Liver (tissue), 3 donors: ENCODE measurements at regions not wholly inside any gene's neighbourhood (a gene's known extent, or its start where the extent isn't known, plus 50 kb on each side); places are given as distances from the start of the nearest gene placed in this dataset.

Experiments
- RAD21 ChIP-seq, 2 donors: IDR thresholded peaks; 2 replicates each; pipeline ENCODE4 v1.6.1; 2016; ENCODE audit warnings: antibody characterized with exemption in 2 of 2, mild to moderate bottlenecking in 2 of 2
- TF ChIP-seq, protein P1 (sequence below): fragments of 150-350 bp; IDR thresholded peaks from 2 replicates; pipeline ENCODE4 v1.5.1; 2017; ENCODE audit warnings: improper control_type of control experiment, low read depth, low read length; ENCODE audit not compliant: missing input control
- donor health status: healthy.
- donor health status: healthy.

DNA sequence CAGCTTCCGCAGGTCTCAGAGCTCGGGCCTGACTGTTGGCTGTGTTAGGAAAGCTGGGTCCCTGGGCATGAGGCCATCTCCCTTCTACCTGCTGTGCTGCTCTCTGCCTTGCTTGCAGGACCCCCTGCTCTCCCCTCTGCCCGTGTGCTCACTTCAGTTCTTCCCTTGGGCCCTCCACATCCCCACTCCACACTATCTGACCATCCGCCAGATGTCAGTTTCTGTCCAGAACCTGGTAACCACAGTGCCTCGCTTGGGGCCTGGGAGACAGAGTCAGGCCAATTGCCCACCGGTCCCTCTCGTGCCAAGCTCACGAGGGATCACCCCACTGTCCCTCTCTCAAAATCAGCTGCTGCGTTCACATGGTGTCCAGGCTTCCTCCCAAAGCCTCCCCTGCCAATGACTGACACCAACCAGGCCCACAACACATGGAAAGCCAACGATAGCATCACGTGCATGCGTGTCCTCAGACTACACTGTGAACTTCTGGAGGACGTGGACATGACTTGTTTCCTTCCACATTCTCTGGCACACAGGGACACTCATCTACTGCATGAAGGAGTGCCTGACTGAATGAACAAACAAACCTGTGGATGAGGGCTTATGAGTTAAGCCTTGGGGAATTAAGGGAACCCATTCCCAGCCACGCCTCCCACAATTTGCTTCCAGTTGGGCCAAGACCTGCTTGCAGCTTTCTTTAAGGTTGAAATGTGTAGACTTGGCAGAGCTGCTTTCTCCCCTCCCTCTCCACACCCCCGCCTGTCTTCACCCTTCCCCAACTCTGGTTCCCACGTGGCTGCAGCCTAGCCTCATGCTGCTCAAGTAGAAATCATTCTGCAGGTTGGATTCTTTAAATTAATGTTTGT is 72.5 kb upstream of the ZNF423 start:
- TF ChIP-seq, protein P1, sequence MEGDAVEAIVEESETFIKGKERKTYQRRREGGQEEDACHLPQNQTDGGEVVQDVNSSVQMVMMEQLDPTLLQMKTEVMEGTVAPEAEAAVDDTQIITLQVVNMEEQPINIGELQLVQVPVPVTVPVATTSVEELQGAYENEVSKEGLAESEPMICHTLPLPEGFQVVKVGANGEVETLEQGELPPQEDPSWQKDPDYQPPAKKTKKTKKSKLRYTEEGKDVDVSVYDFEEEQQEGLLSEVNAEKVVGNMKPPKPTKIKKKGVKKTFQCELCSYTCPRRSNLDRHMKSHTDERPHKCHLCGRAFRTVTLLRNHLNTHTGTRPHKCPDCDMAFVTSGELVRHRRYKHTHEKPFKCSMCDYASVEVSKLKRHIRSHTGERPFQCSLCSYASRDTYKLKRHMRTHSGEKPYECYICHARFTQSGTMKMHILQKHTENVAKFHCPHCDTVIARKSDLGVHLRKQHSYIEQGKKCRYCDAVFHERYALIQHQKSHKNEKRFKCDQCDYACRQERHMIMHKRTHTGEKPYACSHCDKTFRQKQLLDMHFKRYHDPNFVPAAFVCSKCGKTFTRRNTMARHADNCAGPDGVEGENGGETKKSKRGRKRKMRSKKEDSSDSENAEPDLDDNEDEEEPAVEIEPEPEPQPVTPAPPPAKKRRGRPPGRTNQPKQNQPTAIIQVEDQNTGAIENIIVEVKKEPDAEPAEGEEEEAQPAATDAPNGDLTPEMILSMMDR, result no peak
- no peak for TF ChIP-seq RAD21 (IDR thresholded peaks at IDR 0.05)
